PC-3 (cell line): ENCODE measurements at regions not wholly inside any gene's neighbourhood (a gene's known extent, or its start where the extent isn't known, plus 50 kb on each side); places are given as distances from the start of the nearest gene placed in this dataset.

Source experiments
- ATAC-seq: fragments of 200-7000 bp; cut with Tn5 transposase; 2 replicates; pipeline ENCODE4 v1.9.1; 2020; ENCODE audit warnings: mild to moderate bottlenecking, moderate library complexity
- BruUV-seq: library from RNA; stranded (reverse); fragments of 400-500 nt; replicated peaks from 2 replicates; lab custom pipeline; 2021; lab: Mats Ljungman, UMichigan
- CTCF ChIA-PET: fragments of 300-600 bp; sonication (Branson Sonifier 250); formaldehyde crosslinking; loops from one replicate; lab custom pipeline; 2022; ENCODE audit warnings: antibody characterized with exemption; lab: Charles Lee
- POLR2A ChIA-PET: fragments of 300-600 bp; sonication (Branson Sonifier 250); formaldehyde crosslinking; loops from one replicate; lab custom pipeline; 2022; ENCODE audit warnings: antibody characterized with exemption; ENCODE audit not compliant: unreplicated experiment; lab: Charles Lee
- DNase-seq: peaks from one replicate; pipeline ENCODE4 v3.0.0-alpha.2; 2015
- H2AFZ ChIP-seq: fragments of 300-600 bp; sonication (generic); 2 replicates; pipeline ENCODE4 v1.6.0; 2016; ENCODE audit warnings: antibody characterized with exemption, low read length
- H3F3A ChIP-seq: fragments of 300-600 bp; sonication (generic); one replicate; pipeline ENCODE4 v1.6.0; 2017; ENCODE audit warnings: antibody characterized with exemption, low read length, control low read depth, mild to moderate bottlenecking; ENCODE audit not compliant: unreplicated experiment
- H3K27ac ChIP-seq: fragments of 300-600 bp; sonication (generic); 2 replicates; pipeline ENCODE4 v1.5.1; 2016; ENCODE audit warnings: mild to moderate bottlenecking, low read length
- H3K27me3 ChIP-seq: fragments of 300-600 bp; sonication (generic); 2 replicates; pipeline ENCODE4 v1.6.1; 2016; ENCODE audit warnings: low read length, mixed read lengths
- H3K36me3 ChIP-seq: fragments of 300-600 bp; sonication (generic); 2 replicates; pipeline ENCODE4 v1.6.1; 2016; ENCODE audit warnings: low read depth, mixed run types, low read length, mixed read lengths
- H3K4me1 ChIP-seq: fragments of 300-600 bp; sonication (generic); 2 replicates; pipeline ENCODE4 v1.5.1; 2016; ENCODE audit warnings: low read length; ENCODE audit not compliant: insufficient read depth
- H3K4me2 ChIP-seq: fragments of 300-600 bp; sonication (generic); 2 replicates; pipeline ENCODE4 v1.6.0; 2016; ENCODE audit warnings: low read length
- H3K4me3 ChIP-seq: fragments of 300-600 bp; sonication (generic); 2 replicates; pipeline ENCODE4 v1.5.1; 2016; ENCODE audit warnings: mild to moderate bottlenecking, low read length, mixed read lengths
- H3K79me2 ChIP-seq: fragments of 300-600 bp; sonication (generic); 2 replicates; pipeline ENCODE4 v1.6.1; 2017; ENCODE audit warnings: low read length, mixed read lengths
- H3K9ac ChIP-seq: fragments of 300-600 bp; sonication (generic); 2 replicates; pipeline ENCODE4 v1.6.0; 2016; ENCODE audit warnings: mild to moderate bottlenecking, low read length
- H3K9me2 ChIP-seq: fragments of 300-600 bp; sonication (generic); replicated peaks from 2 replicates; pipeline ENCODE4 v1.6.1; 2016; ENCODE audit warnings: mixed run types, low read length, mixed read lengths
- H3K9me3 ChIP-seq: fragments of 300-600 bp; sonication (generic); 2 replicates; pipeline ENCODE4 v1.6.1; 2016; ENCODE audit warnings: low read length, mixed read lengths
- H4K20me1 ChIP-seq: fragments of 300-600 bp; sonication (generic); 2 replicates; pipeline ENCODE4 v1.6.1; 2016; ENCODE audit warnings: low read length, mixed read lengths
- CTCF ChIP-seq: fragments of 300-600 bp; sonication (generic); conservative IDR thresholded peaks from 2 replicates; pipeline ENCODE4 v1.5.1; 2017; ENCODE audit warnings: antibody characterized with exemption, low read depth, mild to moderate bottlenecking, low read length
- EZH2 ChIP-seq: fragments of 300-600 bp; sonication (generic); IDR thresholded peaks from one replicate; pipeline ENCODE4 v1.6.1; 2017; ENCODE audit warnings: antibody characterized with exemption, mild to moderate bottlenecking, low read length; ENCODE audit not compliant: unreplicated experiment
- EZH2phosphoT487 ChIP-seq: fragments of 300-600 bp; sonication (generic); IDR thresholded peaks from 2 replicates; pipeline ENCODE4 v1.6.1; 2018; ENCODE audit warnings: mild to moderate bottlenecking, antibody characterized with exemption, low read length, borderline replicate concordance
- intact Hi-C: fragments of 100-400 bp; cut with micrococcal nuclease; formaldehyde crosslinking; loops from 2 replicates; pipeline ENCODE4 v1.9.0; 2023

- no peak for ATAC-seq
- Histone ChIP-seq H3K9me3 (no peaks in the 10 kb centered on the region), H3K4me2 (no peak overlapping the region), H3K9ac (no peak overlapping the region), H2AFZ (no peak overlapping the region), H3K79me2 (no peaks in the 10 kb centered on the region), H3K9me2 (no peaks in the 10 kb centered on the region), H3F3A (no peaks in the 10 kb centered on the region), H4K20me1 (no peaks in the 10 kb centered on the region), H3K36me3 (no peaks in the 10 kb centered on the region), H3K27me3 (no peaks in the 10 kb centered on the region), H3K4me3 (no peak overlapping the region), H3K4me1 (no peaks in the 10 kb centered on the region), H3K27ac (no peak overlapping the region)
- BruUV-seq, result no TSS peak
- ChIA-PET POLR2A (no interaction called here), CTCF (no interaction called here)
- TF ChIP-seq EZH2 (no peak), EZH2phosphoT487 (no peak), CTCF (no peak)
- intact Hi-C loops, result no loop called here
- no peak for DNase-seq
These were observed 408.5 kb downstream of the SHANK2 start for GRCh38 chr11:70843906-70844305.

GRCh38 chr11:70844387-70844786, 408.0 kb downstream of the SHANK2 start:
- ChIA-PET POLR2A (no interaction called here), CTCF (no interaction called here)
- H3K9me2 ChIP-seq, result no peaks in the 10 kb centered on the region
- no peaks in the 10 kb centered on the region for H3K9me3 ChIP-seq
- no peak overlapping the region for H3K9ac ChIP-seq
- no peaks in the 10 kb centered on the region for H4K20me1 ChIP-seq
- no peak overlapping the region for H3K4me2 ChIP-seq
- no peaks in the 10 kb centered on the region for H3F3A ChIP-seq
- H3K27me3 ChIP-seq, result no peaks in the 10 kb centered on the region
- no peaks in the 10 kb centered on the region for H3K79me2 ChIP-seq
- H2AFZ ChIP-seq, result no peak overlapping the region
- H3K4me3 ChIP-seq, result no peak overlapping the region
- DNase-seq (no peak), ATAC-seq (no peak)
- no TSS peak for BruUV-seq
- no peak for TF ChIP-seq EZH2
- no peak for TF ChIP-seq EZH2phosphoT487
- no peak for TF ChIP-seq CTCF
- no peaks in the 10 kb centered on the region for H3K4me1 ChIP-seq
- no peak overlapping the region for H3K27ac ChIP-seq
- H3K36me3 ChIP-seq, result no peaks in the 10 kb centered on the region
- intact Hi-C loops, result no loop called here

- Histone ChIP-seq H2AFZ (no peak overlapping the region), H3K9ac (no peak overlapping the region), H3K79me2 (no peaks in the 10 kb centered on the region), H3F3A (no peaks in the 10 kb centered on the region), H3K9me3 (no peaks in the 10 kb centered on the region), H3K9me2 (no peaks in the 10 kb centered on the region), H3K27me3 (no peaks in the 10 kb centered on the region), H3K27ac (no peak overlapping the region), H3K36me3 (no peaks in the 10 kb centered on the region), H4K20me1 (no peaks in the 10 kb centered on the region), H3K4me3 (no peak overlapping the region), H3K4me1 (no peaks in the 10 kb centered on the region), H3K4me2 (no peak overlapping the region)
- no peak for TF ChIP-seq CTCF
- TF ChIP-seq EZH2, result no peak
- no peak for TF ChIP-seq EZH2phosphoT487
- intact Hi-C loops, result no loop called here
- POLR2A ChIA-PET, result no interaction called here
- CTCF ChIA-PET, result no interaction called here
- no TSS peak for BruUV-seq
- ATAC-seq (no peak), DNase-seq (no peak)
These were observed 406.8 kb downstream of the SHANK2 start for GRCh38 chr11:70845591-70846041.
